ENCODE measurements at regions not wholly inside any gene's neighbourhood (a gene's known extent, or its start where the extent isn't known, plus 50 kb on each side); places are given as distances from the start of the nearest gene placed in this dataset.

GRCh38 chr3:64291345-64291744 lies 66.1 kb upstream of the PRICKLE2 start:
- TF ChIP-seq CTCF (IDR thresholded peaks at IDR 0.05; ENCODE audit: insufficient read depth, low read length) = no peak
- no peak overlapping the region for H3K4me3 ChIP-seq (ENCODE audit: low read depth, low read length)

GRCh38 chr3:64290864-64291263 lies 65.6 kb upstream of the PRICKLE2 start:
- peak; percentile 40 for DNase-seq (ENCODE audit: low read depth)
- H3K4me3 ChIP-seq (ENCODE audit: low read depth, low read length) = no peak overlapping the region
- no peak for TF ChIP-seq CTCF (IDR thresholded peaks at IDR 0.05; ENCODE audit: insufficient read depth, low read length)

More at GRCh38 chr3:64291345-64291744, 66.1 kb upstream of the PRICKLE2 start:
- peak; percentile 94 for DNase-seq (ENCODE audit: low read depth)

- no peak for DNase-seq (ENCODE audit: low read depth)
Observed at GRCh38 chr3:64290161-64290560, 64.9 kb upstream of the PRICKLE2 start.

GRCh38 chr3:64289622-64290021 lies 64.4 kb upstream of the PRICKLE2 start:
- TF ChIP-seq CTCF (IDR thresholded peaks at IDR 0.05; ENCODE audit: insufficient read depth, low read length) = no peak
- DNase-seq (ENCODE audit: low read depth) = no peak
- no peak overlapping the region for H3K4me3 ChIP-seq (ENCODE audit: low read depth, low read length)

More at GRCh38 chr3:64290161-64290560, 64.9 kb upstream of the PRICKLE2 start:
- TF ChIP-seq CTCF (IDR thresholded peaks at IDR 0.05; ENCODE audit: insufficient read depth, low read length) = no peak
- H3K4me3 ChIP-seq (ENCODE audit: low read depth, low read length) = no peak overlapping the region

GRCh38 chr3:64278625-64279024 lies 53.4 kb upstream of the PRICKLE2 start:
- no peak for TF ChIP-seq CTCF (IDR thresholded peaks at IDR 0.05; ENCODE audit: insufficient read depth, low read length)
- no peak overlapping the region for H3K4me3 ChIP-seq (ENCODE audit: low read depth, low read length)
- DNase-seq (ENCODE audit: low read depth) = peak; percentile 22

GRCh38 chr3:64276131-64276530 lies 50.9 kb upstream of the PRICKLE2 start:
- H3K4me3 ChIP-seq (ENCODE audit: low read depth, low read length) = no peak overlapping the region
- DNase-seq (ENCODE audit: low read depth) = no peak
- TF ChIP-seq CTCF (IDR thresholded peaks at IDR 0.05; ENCODE audit: insufficient read depth, low read length) = no peak

All from fibroblast of the aortic adventitia (primary cell).